NB4 (cell line): ENCODE measurements at regions not wholly inside any gene's neighbourhood (a gene's known extent, or its start where the extent isn't known, plus 50 kb on each side); places are given as distances from the start of the nearest gene placed in this dataset.
"Not testable (repeated sequence)": the region's sequence is repeated elsewhere in the genome, so short reads cannot be mapped to it uniquely, and the experiment has no call there.

Experiments used
- DNase-seq: peaks from one replicate; pipeline ENCODE4 v3.0.0; 2010; ENCODE audit warnings: low read depth
- H3K4me3 ChIP-seq: one replicate; pipeline ENCODE4 v1.5.1; 2011; ENCODE audit warnings: mild to moderate bottlenecking, low read depth, low read length, moderate library complexity
- CTCF ChIP-seq: IDR thresholded peaks from one replicate; pipeline ENCODE4 v1.5.1; 2012; ENCODE audit warnings: low read depth, low read length
- MYC ChIP-seq: IDR thresholded peaks from 2 replicates; pipeline ENCODE4 v1.6.1; 2011; ENCODE audit warnings: low read depth, low read length
- POLR2A ChIP-seq: IDR thresholded peaks from 2 replicates; pipeline ENCODE4 v1.6.1; 2011; ENCODE audit warnings: mild to moderate bottlenecking; ENCODE audit not compliant: insufficient read length; ENCODE audit errors: extremely low read depth
- TF ChIP-seq, protein P1 (sequence below): IDR thresholded peaks from 2 replicates; pipeline ENCODE4 v1.6.1; 2011; ENCODE audit warnings: low read depth, low read length

DNA sequence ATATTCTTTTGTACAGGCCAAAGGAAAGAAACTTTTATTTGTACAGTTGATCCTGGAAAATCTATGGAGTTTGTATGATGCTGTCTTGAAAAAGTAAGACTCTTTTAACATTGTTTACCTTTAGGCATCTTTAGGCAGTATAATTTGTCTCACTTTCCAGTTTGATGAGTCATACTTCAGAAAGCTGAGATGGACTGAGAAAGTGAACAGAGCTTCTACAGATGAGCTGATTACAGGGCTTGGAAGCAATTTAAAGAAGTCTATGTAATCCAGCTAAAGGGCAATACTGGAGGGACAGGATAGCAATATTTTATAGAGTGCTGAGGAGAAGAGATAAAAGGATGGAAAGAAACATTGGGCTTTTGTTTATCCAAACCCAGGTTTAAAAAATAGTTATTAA lies 123.5 kb upstream of the GOLGA6L4 start:
- H3K4me3 ChIP-seq, result no peak overlapping the region
- TF ChIP-seq, protein P1, sequence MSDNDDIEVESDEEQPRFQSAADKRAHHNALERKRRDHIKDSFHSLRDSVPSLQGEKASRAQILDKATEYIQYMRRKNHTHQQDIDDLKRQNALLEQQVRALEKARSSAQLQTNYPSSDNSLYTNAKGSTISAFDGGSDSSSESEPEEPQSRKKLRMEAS, result no peak
- no peak for TF ChIP-seq MYC
- no peak for TF ChIP-seq POLR2A
- no peak for TF ChIP-seq CTCF
- DNase-seq, result no peak

DNA sequence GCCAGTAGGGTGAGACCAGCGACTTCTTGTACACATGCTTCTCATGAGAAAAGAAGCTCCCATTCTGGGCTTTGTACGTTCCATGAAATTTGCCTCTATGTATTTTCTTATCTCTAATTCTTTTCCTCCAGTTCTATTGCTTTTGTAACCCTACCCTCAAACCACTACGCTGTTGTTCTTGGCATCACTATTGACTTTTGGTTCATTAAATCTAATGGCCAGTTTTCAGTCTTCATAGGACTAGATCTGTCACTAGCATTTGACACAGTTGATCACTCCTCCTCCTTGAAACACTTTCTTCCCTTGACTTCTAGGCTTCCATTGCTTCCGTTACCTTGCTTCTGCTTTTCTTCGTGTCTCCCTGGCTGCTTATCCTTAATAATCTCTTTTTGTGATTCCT lies 121.7 kb upstream of the GOLGA6L4 start:
- TF ChIP-seq POLR2A (no peak), CTCF (no peak), MYC (no peak)
- TF ChIP-seq, protein P1, result no peak
- no peak overlapping the region for H3K4me3 ChIP-seq
- no peak for DNase-seq

- H3K4me3 ChIP-seq, DNase-seq: not testable (repeated sequence)
These were observed 120.9 kb upstream of the GOLGA6L4 start for GRCh38 chr15:84114680-84115079.

GRCh38 chr15:84119351-84119750 lies 116.2 kb upstream of the GOLGA6L4 start:
- not testable (repeated sequence) for H3K4me3 ChIP-seq, DNase-seq

DNA sequence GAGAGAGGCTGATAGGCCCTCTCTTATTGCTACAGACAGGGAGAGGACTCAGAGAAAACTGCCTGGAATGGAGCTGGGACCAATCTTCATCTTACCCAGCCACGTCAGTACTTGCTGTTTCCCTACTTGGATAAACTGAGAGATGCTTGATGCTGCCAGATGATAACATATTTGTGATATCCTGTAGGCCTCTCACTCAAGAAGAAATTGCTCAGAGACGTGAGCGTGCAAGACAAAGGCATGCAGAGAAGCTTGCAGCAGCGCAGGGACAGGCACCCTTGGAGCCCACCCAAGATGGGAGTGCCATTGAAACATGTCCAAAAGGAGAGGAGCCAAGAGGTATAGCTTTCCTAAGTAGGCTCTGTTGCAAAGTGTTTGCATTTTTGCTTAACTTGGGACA lies 114.7 kb upstream of the GOLGA6L4 start:
- not testable (repeated sequence) for DNase-seq, H3K4me3 ChIP-seq

DNA sequence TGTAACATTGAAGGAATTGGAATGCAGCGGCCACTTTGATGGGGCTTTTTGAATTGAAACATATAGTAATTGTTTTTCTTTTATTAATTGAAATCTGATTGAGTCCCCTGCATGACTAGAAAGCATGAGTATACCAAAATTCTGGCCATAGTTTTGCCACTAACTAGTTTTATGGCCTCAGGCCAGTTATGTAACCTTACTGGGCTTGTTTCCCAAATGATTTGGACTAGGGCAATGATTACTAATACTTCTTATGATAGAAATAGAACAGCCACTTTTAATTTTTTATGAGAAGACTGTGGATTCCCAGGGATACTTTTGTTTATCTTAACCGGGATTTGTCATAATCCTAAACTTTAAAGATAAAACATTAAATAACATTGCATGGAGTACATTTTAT lies 106.9 kb upstream of the GOLGA6L4 start:
- DNase-seq, H3K4me3 ChIP-seq: not testable (repeated sequence)

- not testable (repeated sequence) for H3K4me3 ChIP-seq, DNase-seq
These were observed 105.3 kb upstream of the GOLGA6L4 start for GRCh38 chr15:84130098-84130831.

DNA sequence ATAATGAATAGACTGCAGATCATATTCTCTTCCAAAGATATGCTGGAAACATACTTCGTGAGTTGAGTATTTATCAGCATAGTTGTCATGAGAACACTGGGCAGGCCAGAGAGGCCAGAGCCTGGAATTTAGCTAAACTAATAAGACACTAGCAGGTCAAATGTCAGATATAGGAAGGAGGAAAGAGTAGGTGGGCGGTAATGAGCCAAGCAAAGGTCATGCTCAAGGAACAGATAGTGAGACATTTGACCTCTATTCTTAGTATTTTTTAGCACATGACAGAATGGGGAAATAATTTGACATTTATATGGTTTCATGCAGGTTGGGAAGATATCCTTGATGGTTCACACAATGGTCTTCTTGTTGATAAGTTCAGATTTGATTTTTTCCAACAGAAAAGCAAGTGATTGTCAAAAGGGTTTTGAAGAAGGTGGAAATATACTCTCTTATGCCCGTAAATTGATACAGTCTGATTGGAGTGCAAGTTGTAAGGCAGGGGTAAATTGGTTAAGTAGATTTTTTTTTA lies 99.6 kb upstream of the GOLGA6L4 start:
- not testable (repeated sequence) for DNase-seq, H3K4me3 ChIP-seq

DNA sequence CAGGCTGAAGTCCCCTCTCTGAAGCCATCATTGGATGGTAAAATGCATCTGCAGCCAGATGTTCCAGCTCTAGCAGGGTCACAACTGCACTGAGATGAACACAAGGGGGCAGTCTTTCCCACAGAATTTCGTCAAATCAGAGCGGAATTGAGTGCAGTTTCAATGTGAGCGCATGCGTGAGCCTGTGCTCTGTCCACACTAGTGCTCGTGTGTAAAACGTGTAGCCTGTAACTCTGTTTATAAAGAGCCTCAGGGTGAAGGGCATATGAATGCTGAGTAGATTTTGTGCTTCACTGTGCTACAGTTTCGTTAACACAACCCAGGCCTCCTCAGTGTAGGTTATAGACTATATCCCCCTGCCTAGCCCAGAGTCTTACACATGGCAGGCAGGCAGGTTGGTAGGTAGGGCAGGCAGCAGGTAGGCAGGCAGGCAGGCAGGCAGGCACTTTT lies 92.7 kb upstream of the GOLGA6L4 start:
- peak; percentile 89 for TF ChIP-seq CTCF
- TF ChIP-seq MYC, result peak; percentile 10; the same call in 1 of the 2 replicates
- TF ChIP-seq, protein P1, result peak; percentile 65; the same call in 1 of the 2 replicates
- no peak for TF ChIP-seq POLR2A
- no peak overlapping the region for H3K4me3 ChIP-seq
- peak; percentile 88 for DNase-seq
